Lung (tissue), 11 donors: ENCODE measurements at regions not wholly inside any gene's neighbourhood (a gene's known extent, or its start where the extent isn't known, plus 50 kb on each side); places are given as distances from the start of the nearest gene placed in this dataset.
A peak's percentile ranks its signal among the peaks of the same experiment; 100 is the strongest.

Experiments
- ATAC-seq: fragments of 200-7000 bp; cut with Tn5 transposase; one replicate; pipeline ENCODE4 v1.9.1; 2020; ENCODE audit warnings: moderate number of reproducible peaks; ENCODE audit not compliant: insufficient read depth, low FRiP score
- DNase-seq, 3 donors: peaks; one replicate each; pipeline ENCODE4 v3.0.0-alpha.2; 2013 to 2017
- H3K27ac ChIP-seq, 2 donors: one replicate each; pipeline ENCODE4 v1.5.1; 2013; ENCODE audit warnings: mild to moderate bottlenecking in 2 of 2, moderate library complexity in 2 of 2, control low read depth in 1 of 2, inconsistent platforms in 1 of 2, low read depth in 1 of 2, low read length in 1 of 2
- H3K27me3 ChIP-seq, 3 donors: one replicate each; pipeline ENCODE4 v1.5.1; 2013; ENCODE audit warnings: low read length in 2 of 3; ENCODE audit not compliant: control insufficient read depth in 3 of 3, insufficient read depth in 3 of 3
- H3K36me3 ChIP-seq, 4 donors: one replicate each; pipeline ENCODE4 v1.5.1; 2013; ENCODE audit warnings: low read length in 4 of 4, mild to moderate bottlenecking in 1 of 4, moderate library complexity in 1 of 4; ENCODE audit not compliant: control insufficient read depth in 4 of 4, insufficient read depth in 4 of 4
- H3K4me1 ChIP-seq, 5 donors: one replicate each; pipeline ENCODE4 v1.5.1; 2013; ENCODE audit warnings: low read length in 5 of 5, mild to moderate bottlenecking in 2 of 5, moderate library complexity in 1 of 5; ENCODE audit not compliant: control insufficient read depth in 5 of 5, insufficient read depth in 5 of 5
- H3K4me3 ChIP-seq: one replicate; pipeline ENCODE4 v1.5.1; 2013; ENCODE audit warnings: mild to moderate bottlenecking, control low read depth, moderate library complexity
- H3K9ac ChIP-seq, 2 donors: one replicate each; pipeline ENCODE4 v1.5.1; 2013; ENCODE audit warnings: low read length in 2 of 2, control low read depth in 1 of 2; ENCODE audit not compliant: insufficient read depth in 1 of 2
- H3K9me3 ChIP-seq, 4 donors: one replicate each; pipeline ENCODE4 v1.5.1; 2013; ENCODE audit warnings: low read length in 3 of 4, mild to moderate bottlenecking in 1 of 4, moderate library complexity in 1 of 4; ENCODE audit not compliant: control insufficient read depth in 4 of 4, insufficient read depth in 3 of 4
- WGBS, 2 donors: extraction: QIAGEN DNeasy Blood & Tissue Kit; methylation state at CpG; one replicate each; pipeline ENCODE4 v1.1.7; 2013; 5-methylcytosine and 5-hydroxymethylcytosine counted together
- TF ChIP-seq, protein P1 (sequence below): IDR thresholded peaks from 2 replicates; pipeline ENCODE4 v1.5.1; 2012; ENCODE audit warnings: mild to moderate bottlenecking; ENCODE audit errors: control extremely low read depth, extremely low read depth
- donor health status: control.
- donor health status: control.
- donor health status: Bipolar disorder and iron deficiency.
- donor health status: healthy.
- donor health status: DM: yes; HTN: yes; CAD: no.

DNA sequence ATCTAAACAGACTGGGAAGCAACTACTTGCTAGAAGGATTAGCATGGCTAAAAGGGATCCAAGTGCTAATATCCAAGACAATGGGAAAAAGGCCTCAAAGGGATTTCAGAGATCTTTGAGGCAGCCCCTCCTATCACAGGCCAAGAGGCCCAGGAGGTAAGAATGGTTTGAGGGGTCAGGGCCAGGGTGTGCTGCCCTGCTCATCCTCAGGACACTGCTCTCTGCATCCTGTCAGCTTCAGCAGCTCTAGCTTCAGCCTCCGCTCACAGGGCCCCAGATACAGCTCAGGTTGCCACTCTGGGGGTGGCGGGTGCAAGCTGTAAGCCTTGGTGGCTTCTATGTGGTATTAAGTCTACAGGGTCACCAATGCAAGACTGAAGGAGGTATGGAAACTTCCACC, 278.7 kb downstream of the PARP8 start:
- H3K9me3 ChIP-seq = peaks cover 0 to 6% (median 1%) of the 10 kb centered on the region in 4 donors
- DNase-seq = no peak
- no peaks in the 10 kb centered on the region for H3K27me3 ChIP-seq
- H3K9ac ChIP-seq = no peak overlapping the region
- ATAC-seq = no peak
- TF ChIP-seq, protein P1, sequence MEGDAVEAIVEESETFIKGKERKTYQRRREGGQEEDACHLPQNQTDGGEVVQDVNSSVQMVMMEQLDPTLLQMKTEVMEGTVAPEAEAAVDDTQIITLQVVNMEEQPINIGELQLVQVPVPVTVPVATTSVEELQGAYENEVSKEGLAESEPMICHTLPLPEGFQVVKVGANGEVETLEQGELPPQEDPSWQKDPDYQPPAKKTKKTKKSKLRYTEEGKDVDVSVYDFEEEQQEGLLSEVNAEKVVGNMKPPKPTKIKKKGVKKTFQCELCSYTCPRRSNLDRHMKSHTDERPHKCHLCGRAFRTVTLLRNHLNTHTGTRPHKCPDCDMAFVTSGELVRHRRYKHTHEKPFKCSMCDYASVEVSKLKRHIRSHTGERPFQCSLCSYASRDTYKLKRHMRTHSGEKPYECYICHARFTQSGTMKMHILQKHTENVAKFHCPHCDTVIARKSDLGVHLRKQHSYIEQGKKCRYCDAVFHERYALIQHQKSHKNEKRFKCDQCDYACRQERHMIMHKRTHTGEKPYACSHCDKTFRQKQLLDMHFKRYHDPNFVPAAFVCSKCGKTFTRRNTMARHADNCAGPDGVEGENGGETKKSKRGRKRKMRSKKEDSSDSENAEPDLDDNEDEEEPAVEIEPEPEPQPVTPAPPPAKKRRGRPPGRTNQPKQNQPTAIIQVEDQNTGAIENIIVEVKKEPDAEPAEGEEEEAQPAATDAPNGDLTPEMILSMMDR = no peak
- no peaks in the 10 kb centered on the region for H3K36me3 ChIP-seq
- H3K27ac ChIP-seq = no peak overlapping the region
- 93 to 96% methylated on average over 2 of the region's 2 CpGs for whole genome bisulfite sequencing, 2 donors
- H3K4me1 ChIP-seq = no peaks in the 10 kb centered on the region
- H3K4me3 ChIP-seq = no peak overlapping the region

DNA sequence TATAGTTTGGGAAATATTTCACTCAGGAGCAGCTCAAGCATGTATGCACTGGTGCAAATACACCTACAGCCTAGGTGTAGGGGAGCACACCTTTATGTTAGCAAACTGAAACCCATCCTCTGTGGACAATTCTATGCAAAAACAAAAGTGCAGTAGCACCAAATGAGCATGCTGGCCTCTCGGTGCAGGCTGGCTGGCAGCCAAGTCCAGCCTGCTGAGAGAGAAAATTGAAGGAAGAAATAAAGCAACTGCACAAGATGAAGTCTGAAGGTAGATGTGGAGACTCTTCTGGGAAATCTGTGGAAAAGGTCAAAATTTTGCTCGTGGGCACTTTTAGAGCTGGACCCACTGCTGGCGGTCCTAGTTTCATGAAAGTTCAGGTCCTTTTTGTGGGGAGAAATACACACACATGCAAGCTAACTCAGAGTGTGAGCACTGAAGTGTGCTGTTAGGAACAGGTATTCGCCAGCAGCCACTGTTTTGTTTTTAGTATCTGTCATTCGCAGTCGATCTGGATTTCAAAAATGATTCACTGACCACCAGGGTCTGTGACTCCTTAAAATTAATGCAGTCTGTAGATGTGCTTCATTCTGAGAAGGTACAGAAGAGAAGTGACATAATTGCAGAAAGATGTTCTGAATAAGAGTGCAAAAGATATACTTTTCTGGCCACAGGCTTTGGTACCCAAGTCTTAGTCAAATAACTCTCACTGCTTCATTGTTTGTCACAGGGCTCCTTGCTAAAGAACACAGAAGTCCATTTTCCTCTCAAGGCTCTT, 281.7 kb downstream of the PARP8 start:
- peaks cover 0 to 6% (median under 1%) of the 10 kb centered on the region in 4 donors for H3K9me3 ChIP-seq
- H3K36me3 ChIP-seq = no peaks in the 10 kb centered on the region
- 65 to 76% methylated on average over 6 of the region's 6 CpGs for WGBS, 2 donors
- no peaks in the 10 kb centered on the region for H3K27me3 ChIP-seq
- H3K9ac ChIP-seq = no peak overlapping the region
- no peak overlapping the region for H3K27ac ChIP-seq
- no peak overlapping the region for H3K4me3 ChIP-seq
- DNase-seq (peak in 2 of 3 donors; percentile 21 to 45), ATAC-seq (no peak)
- TF ChIP-seq, protein P1 = no peak
- H3K4me1 ChIP-seq = no peaks in the 10 kb centered on the region

DNA sequence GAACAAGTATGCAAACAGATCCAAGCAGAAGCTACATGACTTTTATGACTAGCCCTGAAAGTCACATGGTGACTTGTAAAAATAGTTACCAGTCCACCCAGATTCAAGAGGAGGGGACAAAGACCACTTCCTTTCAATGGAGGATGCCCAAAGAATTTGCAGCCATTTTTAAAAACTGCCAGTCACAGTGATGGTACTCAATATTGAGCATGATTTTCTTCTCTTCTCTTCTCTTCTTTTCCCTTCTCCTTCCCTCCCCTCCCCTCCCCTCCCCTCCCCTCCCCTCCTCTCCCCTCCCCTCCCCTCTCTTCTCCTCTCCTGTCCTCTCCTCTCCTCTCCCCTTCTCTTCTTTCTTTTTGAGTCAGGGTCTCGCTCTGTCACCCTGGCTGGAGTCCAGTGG, 286.9 kb downstream of the PARP8 start:
- no peaks in the 10 kb centered on the region for H3K36me3 ChIP-seq
- no peaks in the 10 kb centered on the region for H3K9me3 ChIP-seq
- no peak for DNase-seq
- ATAC-seq = no peak
- H3K4me3 ChIP-seq = no peak overlapping the region
- WGBS, 2 donors = 94% methylated on average over 1 of the region's 1 CpG; no CpG with 5 or more reads in 1 of the 2 donors
- H3K27ac ChIP-seq = no peak overlapping the region
- TF ChIP-seq, protein P1 = no peak
- H3K9ac ChIP-seq = no peak overlapping the region
- no peaks in the 10 kb centered on the region for H3K4me1 ChIP-seq
- H3K27me3 ChIP-seq = no peaks in the 10 kb centered on the region
